Vagina (tissue), 2 donors: ENCODE measurements at regions not wholly inside any gene's neighbourhood (a gene's known extent, or its start where the extent isn't known, plus 50 kb on each side); places are given as distances from the start of the nearest gene placed in this dataset.

ENCODE experiments used
- POLR2A ChIP-seq, 2 donors: fragments of 450-650 bp; IDR thresholded peaks; one replicate each; pipeline ENCODE4 v1.6.1; 2017; ENCODE audit warnings: antibody characterized with exemption in 2 of 2, mild to moderate bottlenecking in 2 of 2, moderate library complexity in 2 of 2
- TF ChIP-seq, protein P1 (sequence below), 3 experiments: fragments of 450-650 bp in 2 of 3; fragments of 200-600 bp in 1 of 3; sonication (generic) in 1 of 3; IDR thresholded peaks; one replicate each; pipeline ENCODE4 v1.5.1; 2017 to 2019; ENCODE audit warnings: antibody characterized with exemption in 3 of 3, mild to moderate bottlenecking in 2 of 3, moderate library complexity in 2 of 3

GRCh38 chr1:60849401-60849800 is 233.0 kb upstream of the NFIA start:
- TF ChIP-seq, protein P1, sequence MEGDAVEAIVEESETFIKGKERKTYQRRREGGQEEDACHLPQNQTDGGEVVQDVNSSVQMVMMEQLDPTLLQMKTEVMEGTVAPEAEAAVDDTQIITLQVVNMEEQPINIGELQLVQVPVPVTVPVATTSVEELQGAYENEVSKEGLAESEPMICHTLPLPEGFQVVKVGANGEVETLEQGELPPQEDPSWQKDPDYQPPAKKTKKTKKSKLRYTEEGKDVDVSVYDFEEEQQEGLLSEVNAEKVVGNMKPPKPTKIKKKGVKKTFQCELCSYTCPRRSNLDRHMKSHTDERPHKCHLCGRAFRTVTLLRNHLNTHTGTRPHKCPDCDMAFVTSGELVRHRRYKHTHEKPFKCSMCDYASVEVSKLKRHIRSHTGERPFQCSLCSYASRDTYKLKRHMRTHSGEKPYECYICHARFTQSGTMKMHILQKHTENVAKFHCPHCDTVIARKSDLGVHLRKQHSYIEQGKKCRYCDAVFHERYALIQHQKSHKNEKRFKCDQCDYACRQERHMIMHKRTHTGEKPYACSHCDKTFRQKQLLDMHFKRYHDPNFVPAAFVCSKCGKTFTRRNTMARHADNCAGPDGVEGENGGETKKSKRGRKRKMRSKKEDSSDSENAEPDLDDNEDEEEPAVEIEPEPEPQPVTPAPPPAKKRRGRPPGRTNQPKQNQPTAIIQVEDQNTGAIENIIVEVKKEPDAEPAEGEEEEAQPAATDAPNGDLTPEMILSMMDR (IDR thresholded peaks at IDR 0.05), result no peak
- TF ChIP-seq POLR2A (IDR thresholded peaks at IDR 0.05), result no peak
